Dermis blood vessel endothelial cell (primary cell): ENCODE measurements at regions not wholly inside any gene's neighbourhood (a gene's known extent, or its start where the extent isn't known, plus 50 kb on each side); places are given as distances from the start of the nearest gene placed in this dataset.
"Not testable (repeated sequence)": the region's sequence is repeated elsewhere in the genome, so short reads cannot be mapped to it uniquely, and the experiment has no call there.

Experiments used
- DNase-seq: peaks from one replicate; pipeline ENCODE4 v3.0.0; 2010

- DNase-seq = peak; percentile 26
These were observed 85.0 kb upstream of the AK4 start for GRCh38 chr1:65063025-65063424.

- DNase-seq = peak; percentile 33
These were observed 83.0 kb upstream of the AK4 start for GRCh38 chr1:65064981-65065380.

GRCh38 chr1:65065524-65066418, 82.2 kb upstream of the AK4 start:
- DNase-seq = peak; percentile 33

GRCh38 chr1:65066419-65066765, 81.6 kb upstream of the AK4 start:
- no peak for DNase-seq

- DNase-seq = peak; percentile 73
These were observed 81.1 kb upstream of the AK4 start for GRCh38 chr1:65066766-65067490.

GRCh38 chr1:65067491-65068201, 80.4 kb upstream of the AK4 start:
- DNase-seq = peak; percentile 86

- DNase-seq = peak; percentile 39
These were observed 79.6 kb upstream of the AK4 start for GRCh38 chr1:65068202-65069010.

- no peak for DNase-seq
These were observed 78.9 kb upstream of the AK4 start for GRCh38 chr1:65069011-65069565.

- DNase-seq = no peak
These were observed 75.2 kb upstream of the AK4 start for GRCh38 chr1:65072845-65073244.

GRCh38 chr1:65075123-65075976, 72.7 kb upstream of the AK4 start:
- DNase-seq = peak; percentile 86

GRCh38 chr1:65077369-65077768, 70.6 kb upstream of the AK4 start:
- DNase-seq = no peak

- DNase-seq = no peak
These were observed 68.1 kb upstream of the AK4 start for GRCh38 chr1:65079941-65080340.

GRCh38 chr1:65082346-65083040, 65.5 kb upstream of the AK4 start:
- no peak for DNase-seq

GRCh38 chr1:65083263-65083896, 64.6 kb upstream of the AK4 start:
- no peak for DNase-seq

GRCh38 chr1:65084066-65084465, 63.9 kb upstream of the AK4 start:
- DNase-seq = no peak

GRCh38 chr1:65087519-65087918, 60.5 kb upstream of the AK4 start:
- not testable (repeated sequence) for DNase-seq

- no peak for DNase-seq
These were observed 57.6 kb upstream of the AK4 start for GRCh38 chr1:65090406-65090805.

- DNase-seq = no peak
These were observed 55.3 kb upstream of the AK4 start for GRCh38 chr1:65092691-65093090.

GRCh38 chr1:65097076-65097475, 50.9 kb upstream of the AK4 start:
- DNase-seq = no peak
